Nephron progenitor cell (in vitro differentiated cells): ENCODE measurements at regions not wholly inside any gene's neighbourhood (a gene's known extent, or its start where the extent isn't known, plus 50 kb on each side); places are given as distances from the start of the nearest gene placed in this dataset.

Source experiments
- DNase-seq: peaks from one replicate; pipeline ENCODE4 v3.0.0; 2021
- H3K27ac Mint-ChIP-seq: 2 replicates; pipeline ENCODE4 v1.8.0; 2021; ENCODE audit warnings: mild to moderate bottlenecking, moderate library complexity, mixed read lengths
- H3K27me3 Mint-ChIP-seq: 2 replicates; pipeline ENCODE4 v1.8.0; 2021; ENCODE audit warnings: mild to moderate bottlenecking, low read depth, mixed read lengths; ENCODE audit not compliant: poor library complexity
- H3K36me3 Mint-ChIP-seq: 2 replicates; pipeline ENCODE4 v1.8.0; 2021; ENCODE audit warnings: low read depth, mixed read lengths
- H3K4me1 Mint-ChIP-seq: 2 replicates; pipeline ENCODE4 v1.8.0; 2021; ENCODE audit warnings: mixed read lengths
- H3K4me3 Mint-ChIP-seq: 2 replicates; pipeline ENCODE4 v1.8.0; 2021; ENCODE audit warnings: mild to moderate bottlenecking, moderate library complexity, mixed read lengths
- H3K9me3 Mint-ChIP-seq: 2 replicates; pipeline ENCODE4 v1.8.0; 2021; ENCODE audit warnings: mild to moderate bottlenecking, moderate library complexity, mixed read lengths
- TF ChIP-seq, protein P1 (sequence below): fragments of 200-600 bp; sonication (generic); IDR thresholded peaks from 2 replicates; pipeline ENCODE4 v1.5.0; 2021; ENCODE audit warnings: antibody characterized with exemption

GRCh38 chr14:95425369-95426115 lies 90.9 kb downstream of the SYNE3 start:
- Mint-ChIP-seq H3K27ac (no peak overlapping the region), H3K4me1 (peaks cover 8% of the 10 kb centered on the region)
- TF ChIP-seq, protein P1, sequence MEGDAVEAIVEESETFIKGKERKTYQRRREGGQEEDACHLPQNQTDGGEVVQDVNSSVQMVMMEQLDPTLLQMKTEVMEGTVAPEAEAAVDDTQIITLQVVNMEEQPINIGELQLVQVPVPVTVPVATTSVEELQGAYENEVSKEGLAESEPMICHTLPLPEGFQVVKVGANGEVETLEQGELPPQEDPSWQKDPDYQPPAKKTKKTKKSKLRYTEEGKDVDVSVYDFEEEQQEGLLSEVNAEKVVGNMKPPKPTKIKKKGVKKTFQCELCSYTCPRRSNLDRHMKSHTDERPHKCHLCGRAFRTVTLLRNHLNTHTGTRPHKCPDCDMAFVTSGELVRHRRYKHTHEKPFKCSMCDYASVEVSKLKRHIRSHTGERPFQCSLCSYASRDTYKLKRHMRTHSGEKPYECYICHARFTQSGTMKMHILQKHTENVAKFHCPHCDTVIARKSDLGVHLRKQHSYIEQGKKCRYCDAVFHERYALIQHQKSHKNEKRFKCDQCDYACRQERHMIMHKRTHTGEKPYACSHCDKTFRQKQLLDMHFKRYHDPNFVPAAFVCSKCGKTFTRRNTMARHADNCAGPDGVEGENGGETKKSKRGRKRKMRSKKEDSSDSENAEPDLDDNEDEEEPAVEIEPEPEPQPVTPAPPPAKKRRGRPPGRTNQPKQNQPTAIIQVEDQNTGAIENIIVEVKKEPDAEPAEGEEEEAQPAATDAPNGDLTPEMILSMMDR, result no peak

DNA sequence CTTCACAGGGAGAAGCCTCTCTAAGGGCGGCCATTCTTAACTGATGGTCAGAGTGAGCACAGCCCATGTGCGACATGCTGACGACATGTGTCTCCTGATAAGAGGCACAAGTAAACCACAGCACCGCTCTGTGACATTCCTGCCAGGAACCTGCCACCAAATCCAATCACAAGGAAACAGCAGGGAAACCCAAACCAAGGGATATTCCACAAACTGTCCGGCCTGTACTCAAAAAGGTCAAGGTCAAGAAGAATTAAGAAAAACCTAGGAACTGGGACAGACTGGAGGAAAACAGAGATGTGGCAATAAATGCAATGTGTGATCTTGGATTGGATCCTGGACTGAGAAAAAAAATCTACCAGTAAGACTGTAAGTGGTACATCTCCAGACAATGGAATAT lies 91.9 kb downstream of the SYNE3 start:
- Mint-ChIP-seq H3K27ac (no peak overlapping the region), H3K4me3 (no peak overlapping the region), H3K9me3 (peaks cover 27% of the 10 kb centered on the region), H3K36me3 (no peaks in the 10 kb centered on the region), H3K27me3 (peaks cover 12% of the 10 kb centered on the region), H3K4me1 (peaks cover 8% of the 10 kb centered on the region)
- no peak for DNase-seq
- TF ChIP-seq, protein P1, result no peak

More at GRCh38 chr14:95425369-95426115, 90.9 kb downstream of the SYNE3 start:
- peaks cover 12% of the 10 kb centered on the region for H3K27me3 Mint-ChIP-seq
- H3K36me3 Mint-ChIP-seq, result no peaks in the 10 kb centered on the region
- peaks cover 20% of the 10 kb centered on the region for H3K9me3 Mint-ChIP-seq
- H3K4me3 Mint-ChIP-seq, result no peak overlapping the region
- DNase-seq, result no peak

- Mint-ChIP-seq H3K36me3 (no peaks in the 10 kb centered on the region), H3K9me3 (peaks cover 28% of the 10 kb centered on the region), H3K27me3 (peaks cover 22% of the 10 kb centered on the region), H3K27ac (no peak overlapping the region), H3K4me1 (no peaks in the 10 kb centered on the region), H3K4me3 (no peak overlapping the region)
- no peak for DNase-seq
- TF ChIP-seq, protein P1, result no peak
Observed at GRCh38 chr14:95421741-95422140, 94.7 kb downstream of the SYNE3 start.

DNA sequence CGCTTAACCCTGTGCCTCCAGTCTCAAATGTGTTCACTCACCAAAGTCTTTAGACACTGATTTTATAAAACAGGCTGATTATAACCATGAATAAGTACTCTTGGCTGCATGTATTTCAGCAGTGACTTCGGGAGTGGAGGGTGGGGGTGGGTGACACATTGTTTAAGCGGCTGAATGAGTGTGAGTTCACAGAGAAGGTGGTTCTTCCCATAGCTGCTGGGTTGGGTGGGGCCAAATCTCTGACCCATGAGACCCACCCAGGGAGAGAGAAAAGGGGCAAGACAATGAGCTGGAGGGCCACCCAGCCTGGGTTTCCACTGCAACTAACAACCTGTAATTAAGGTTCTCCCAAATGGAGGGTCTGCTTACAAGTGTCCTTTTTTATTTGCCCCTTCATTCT lies 96.4 kb downstream of the SYNE3 start:
- Mint-ChIP-seq H3K27ac (no peak overlapping the region), H3K9me3 (peaks cover 28% of the 10 kb centered on the region), H3K36me3 (no peaks in the 10 kb centered on the region), H3K27me3 (peaks cover 22% of the 10 kb centered on the region), H3K4me1 (no peaks in the 10 kb centered on the region), H3K4me3 (no peak overlapping the region)
- TF ChIP-seq, protein P1, result no peak
- DNase-seq, result no peak

DNA sequence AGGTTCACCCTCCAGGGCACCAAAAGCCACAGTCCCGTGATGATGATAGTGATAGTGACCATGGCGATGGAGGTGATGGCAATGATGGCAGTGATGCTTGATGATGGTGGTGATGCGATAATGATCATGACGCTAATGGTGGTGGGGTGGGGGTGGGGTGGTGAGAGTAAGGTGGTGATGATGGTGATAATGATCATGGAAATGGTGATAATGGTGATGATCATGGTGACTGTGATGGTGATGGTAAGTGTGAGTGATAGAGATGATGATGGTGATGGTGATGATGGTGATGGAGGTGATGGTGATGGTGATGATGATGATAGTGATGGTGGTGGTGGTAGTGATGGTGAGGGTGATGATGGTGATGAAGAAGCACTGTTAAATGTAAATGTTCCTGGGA lies 96.9 kb downstream of the SYNE3 start:
- Mint-ChIP-seq H3K27ac (no peak overlapping the region), H3K4me3 (no peak overlapping the region), H3K36me3 (no peaks in the 10 kb centered on the region), H3K4me1 (peaks cover 2% of the 10 kb centered on the region), H3K27me3 (peaks cover 22% of the 10 kb centered on the region), H3K9me3 (peaks cover 28% of the 10 kb centered on the region)
- DNase-seq, result no peak
- TF ChIP-seq, protein P1, result no peak

DNA sequence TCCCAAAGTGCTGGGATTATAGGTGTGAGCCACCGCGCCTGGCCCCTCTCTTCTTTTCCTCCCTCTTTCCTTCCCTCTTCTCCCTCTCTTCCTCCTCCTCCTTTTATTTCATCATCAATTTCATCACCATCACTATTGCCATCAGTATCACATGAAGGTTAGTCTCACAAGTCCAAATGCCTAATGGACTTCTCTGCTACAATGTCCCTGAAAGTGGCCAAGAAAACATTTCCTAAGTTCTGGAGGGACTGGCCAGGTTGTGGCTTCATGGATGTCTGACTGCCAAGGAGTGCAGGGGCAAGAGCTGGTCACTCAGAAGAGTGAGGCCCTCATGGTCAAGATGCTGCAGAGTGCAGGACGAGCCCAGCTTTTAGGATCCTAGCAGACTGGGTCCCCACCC lies 97.6 kb downstream of the SYNE3 start:
- H3K27ac Mint-ChIP-seq, result no peak overlapping the region
- no peaks in the 10 kb centered on the region for H3K36me3 Mint-ChIP-seq
- H3K9me3 Mint-ChIP-seq, result peaks cover 28% of the 10 kb centered on the region
- TF ChIP-seq, protein P1, result no peak
- H3K27me3 Mint-ChIP-seq, result peaks cover 22% of the 10 kb centered on the region
- H3K4me1 Mint-ChIP-seq, result peaks cover 10% of the 10 kb centered on the region
- no peak for DNase-seq
- no peak overlapping the region for H3K4me3 Mint-ChIP-seq
